ENCODE measurements at regions not wholly inside any gene's neighbourhood (a gene's known extent, or its start where the extent isn't known, plus 50 kb on each side); places are given as distances from the start of the nearest gene placed in this dataset.

- H4K20me1 ChIP-seq (ENCODE audit: insufficient read depth) = no peaks in the 10 kb centered on the region
- ChIA-PET CTCF (no interaction called here), RAD21 (ENCODE audit: low non-redundant PET in 1 of 2, low total read pairs in 2 of 2, uncharacterized antibody in 2 of 2, unreplicated experiment in 2 of 2) (no interaction called here), POLR2A (no interaction called here)
- H2AFZ ChIP-seq (ENCODE audit: low read depth, low read length, poor library complexity, severe bottlenecking) = no peak overlapping the region
- no peaks in the 10 kb centered on the region for H3K9me3 ChIP-seq (ENCODE audit: control insufficient read depth in 1 of 2, insufficient read depth in 1 of 2, low read depth in 1 of 2, low read length in 2 of 2)
- no peak overlapping the region for H3K4me3 ChIP-seq (replicated peaks in 1 of 2; ENCODE audit: low read depth in 1 of 2, low read length in 2 of 2)
- no peaks in the 10 kb centered on the region for H3K4me1 ChIP-seq (ENCODE audit: control insufficient read depth in 1 of 2, insufficient read depth in 2 of 2, low read length in 2 of 2)
- no peak overlapping the region for H3K27ac ChIP-seq (ENCODE audit: low read depth, low read length)
- intact Hi-C loops (cut with micrococcal nuclease) = no loop called here
- peaks cover 4% of the 10 kb centered on the region for H3K27me3 ChIP-seq (ENCODE audit: insufficient read depth, low read length)
- H3K9me2 ChIP-seq (ENCODE audit: insufficient read depth) = no peaks in the 10 kb centered on the region
- no peaks in the 10 kb centered on the region for H3K79me2 ChIP-seq (ENCODE audit: insufficient read depth, low read length)
- no peak for DNase-seq (ENCODE audit: low read depth, low spot score)
- no peak for ATAC-seq
- TF ChIP-seq EZH2 (IDR thresholded peaks at IDR 0.05) = no peak
- TF ChIP-seq CTCF (IDR thresholded peaks at IDR 0.05 in 2 of 3, conservative IDR thresholded peaks at IDR 0.05 in 1 of 3; ENCODE audit: borderline replicate concordance in 1 of 3, insufficient read depth in 1 of 3, low read depth in 2 of 3, low read length in 2 of 3) = no peak
- no peak for TF ChIP-seq ATF3 (IDR thresholded peaks at IDR 0.05)
- no peak for TF ChIP-seq SRF (IDR thresholded peaks at IDR 0.05; ENCODE audit: low read depth)
- TF ChIP-seq CEBPB (IDR thresholded peaks at IDR 0.05; ENCODE audit: low read depth) = no peak
- TF ChIP-seq JUND (IDR thresholded peaks at IDR 0.05) = no peak
- TF ChIP-seq POLR2AphosphoS5 (IDR thresholded peaks at IDR 0.05; ENCODE audit: low read depth, low read length) = no peak
- no peak for TF ChIP-seq RAD21 (IDR thresholded peaks at IDR 0.05; ENCODE audit: low read depth)
- no peak for TF ChIP-seq REST (IDR thresholded peaks at IDR 0.05; ENCODE audit: low read depth)
- no peak for TF ChIP-seq CBX3 (IDR thresholded peaks at IDR 0.05; ENCODE audit: low read depth)
- no peak overlapping the region for H3K9ac ChIP-seq (ENCODE audit: low read length)
- no peaks in the 10 kb centered on the region for H3K36me3 ChIP-seq (ENCODE audit: control insufficient read depth in 1 of 2, insufficient read depth in 2 of 2, low read length in 2 of 2)
- BruUV-seq (replicated peaks) = no TSS peak
- H3K4me2 ChIP-seq (ENCODE audit: low read length) = no peak overlapping the region
Measured at GRCh38 chr6:98117068-98117467, 717.3 kb upstream of the POU3F2 start.

All from HCT116 (cell line).